ENCODE measurements at regions not wholly inside any gene's neighbourhood (a gene's known extent, or its start where the extent isn't known, plus 50 kb on each side); places are given as distances from the start of the nearest gene placed in this dataset.

DNA sequence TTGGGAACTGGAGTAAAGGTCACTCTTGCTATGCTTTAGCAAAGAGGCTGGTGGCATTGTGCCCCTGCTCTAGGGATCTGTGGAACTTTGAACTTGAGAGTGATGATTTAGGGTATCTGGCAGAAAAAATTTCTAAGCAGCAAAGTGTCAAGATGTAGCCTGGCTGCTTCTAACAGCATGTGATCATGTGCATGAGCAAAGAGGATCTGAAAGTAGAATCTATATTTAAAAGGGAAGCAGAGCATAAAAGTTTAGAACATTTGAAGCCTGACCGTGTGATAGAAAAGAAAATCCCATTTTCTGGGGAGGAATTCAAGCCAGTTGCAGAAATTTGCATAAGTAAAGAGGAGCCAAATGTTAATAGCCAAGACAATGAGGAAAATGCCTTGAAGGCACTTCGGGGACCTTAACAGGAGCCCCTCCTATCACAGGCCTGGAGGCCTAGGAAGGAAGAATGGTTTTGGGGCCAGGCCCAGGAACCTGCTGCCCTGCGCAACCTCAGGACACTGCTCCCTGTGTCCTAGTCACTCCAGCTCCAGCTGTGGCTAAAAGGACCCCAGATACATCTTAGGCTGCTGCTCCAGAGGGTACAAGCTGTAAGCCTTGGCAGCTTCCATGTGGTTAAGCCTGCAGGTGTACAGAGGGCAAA is 212.2 kb upstream of the LINGO1 start:
- H4K20me1 ChIP-seq, result no peaks in the 10 kb centered on the region
- no peak overlapping the region for H3K27ac ChIP-seq
- H3K4me1 ChIP-seq, result no peaks in the 10 kb centered on the region
- no peak for TF ChIP-seq Cebpa-rat (IDR thresholded peaks at IDR 0.05)
- no peak overlapping the region for H3K4me3 ChIP-seq
- H3K9ac ChIP-seq, result no peak overlapping the region
- H3K27me3 ChIP-seq, result no peaks in the 10 kb centered on the region
- no peak overlapping the region for H3K4me2 ChIP-seq
- peaks cover 33% of the 10 kb centered on the region for H3K9me3 ChIP-seq
- H3K36me3 ChIP-seq, result no peaks in the 10 kb centered on the region

DNA sequence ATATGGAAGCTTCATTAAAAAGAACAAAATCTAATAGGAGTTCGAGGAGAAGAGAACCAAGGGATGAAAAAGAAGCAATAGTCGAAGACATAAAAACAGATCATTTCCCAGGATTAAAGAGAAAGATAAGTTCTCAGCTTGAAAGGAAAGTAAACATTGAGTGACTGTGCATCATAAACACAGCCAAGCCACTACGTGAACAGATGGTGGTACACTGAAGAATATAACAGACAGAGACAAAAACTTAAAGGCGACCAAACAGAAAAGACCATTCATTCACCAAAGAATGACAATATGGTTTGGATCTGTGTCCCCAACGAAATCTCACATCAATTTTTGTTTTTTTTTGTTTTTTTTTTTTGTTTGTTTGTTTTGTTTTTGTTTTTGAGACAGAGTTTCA is 210.8 kb upstream of the LINGO1 start:
- H3K9ac ChIP-seq, result no peak overlapping the region
- no peak overlapping the region for H3K4me3 ChIP-seq
- no peaks in the 10 kb centered on the region for H3K27me3 ChIP-seq
- H3K4me1 ChIP-seq, result no peaks in the 10 kb centered on the region
- no peak overlapping the region for H3K27ac ChIP-seq
- no peaks in the 10 kb centered on the region for H3K36me3 ChIP-seq
- H3K4me2 ChIP-seq, result no peak overlapping the region
- no peaks in the 10 kb centered on the region for H4K20me1 ChIP-seq
- peaks cover 25% of the 10 kb centered on the region for H3K9me3 ChIP-seq
- TF ChIP-seq Cebpa-rat (IDR thresholded peaks at IDR 0.05), result no peak

DNA sequence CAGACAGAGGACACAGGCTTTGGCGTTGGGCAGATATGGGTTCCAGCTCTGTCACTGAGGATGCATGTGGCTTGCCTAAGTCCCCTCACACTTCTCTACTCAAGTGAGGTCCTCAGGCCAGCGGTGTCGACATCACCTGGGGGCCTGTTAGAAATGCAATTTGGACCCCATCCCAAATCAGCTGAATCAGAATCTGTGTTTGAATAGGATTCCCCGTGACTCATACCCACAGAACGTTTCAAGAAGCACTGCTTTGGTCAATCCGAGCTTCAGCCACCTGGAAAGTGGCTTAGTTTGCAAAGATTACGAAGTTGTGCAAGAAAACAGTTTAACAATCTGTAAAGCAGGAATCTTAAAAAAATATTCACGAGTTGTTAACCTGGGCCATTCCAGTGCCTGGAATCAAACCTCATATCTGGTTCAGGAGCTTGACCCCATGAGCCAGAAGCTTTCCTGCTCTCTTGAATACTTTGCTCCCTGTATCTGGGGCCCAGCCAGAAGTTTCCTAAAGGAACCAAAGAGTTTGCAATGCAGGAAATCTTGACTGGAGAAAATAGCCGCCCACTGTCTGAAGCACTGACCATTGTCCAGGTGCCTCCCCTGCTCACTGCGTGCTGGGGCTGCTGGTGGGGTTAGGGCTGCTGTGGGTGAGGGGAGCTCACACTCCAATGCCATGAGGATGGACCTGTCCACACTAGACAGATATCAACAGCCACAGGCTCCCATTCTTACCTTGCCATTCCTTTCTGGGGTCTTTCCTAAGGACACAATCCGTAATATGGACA is 208.5 kb upstream of the LINGO1 start:
- H3K4me2 ChIP-seq, result no peak overlapping the region
- H3K36me3 ChIP-seq, result no peaks in the 10 kb centered on the region
- no peak overlapping the region for H3K27ac ChIP-seq
- no peak overlapping the region for H3K4me3 ChIP-seq
- no peaks in the 10 kb centered on the region for H4K20me1 ChIP-seq
- H3K9me3 ChIP-seq, result peaks cover 25% of the 10 kb centered on the region
- no peaks in the 10 kb centered on the region for H3K27me3 ChIP-seq
- peaks cover 12% of the 10 kb centered on the region for H3K4me1 ChIP-seq
- no peak overlapping the region for H3K9ac ChIP-seq
- TF ChIP-seq Cebpa-rat (IDR thresholded peaks at IDR 0.05), result no peak

DNA sequence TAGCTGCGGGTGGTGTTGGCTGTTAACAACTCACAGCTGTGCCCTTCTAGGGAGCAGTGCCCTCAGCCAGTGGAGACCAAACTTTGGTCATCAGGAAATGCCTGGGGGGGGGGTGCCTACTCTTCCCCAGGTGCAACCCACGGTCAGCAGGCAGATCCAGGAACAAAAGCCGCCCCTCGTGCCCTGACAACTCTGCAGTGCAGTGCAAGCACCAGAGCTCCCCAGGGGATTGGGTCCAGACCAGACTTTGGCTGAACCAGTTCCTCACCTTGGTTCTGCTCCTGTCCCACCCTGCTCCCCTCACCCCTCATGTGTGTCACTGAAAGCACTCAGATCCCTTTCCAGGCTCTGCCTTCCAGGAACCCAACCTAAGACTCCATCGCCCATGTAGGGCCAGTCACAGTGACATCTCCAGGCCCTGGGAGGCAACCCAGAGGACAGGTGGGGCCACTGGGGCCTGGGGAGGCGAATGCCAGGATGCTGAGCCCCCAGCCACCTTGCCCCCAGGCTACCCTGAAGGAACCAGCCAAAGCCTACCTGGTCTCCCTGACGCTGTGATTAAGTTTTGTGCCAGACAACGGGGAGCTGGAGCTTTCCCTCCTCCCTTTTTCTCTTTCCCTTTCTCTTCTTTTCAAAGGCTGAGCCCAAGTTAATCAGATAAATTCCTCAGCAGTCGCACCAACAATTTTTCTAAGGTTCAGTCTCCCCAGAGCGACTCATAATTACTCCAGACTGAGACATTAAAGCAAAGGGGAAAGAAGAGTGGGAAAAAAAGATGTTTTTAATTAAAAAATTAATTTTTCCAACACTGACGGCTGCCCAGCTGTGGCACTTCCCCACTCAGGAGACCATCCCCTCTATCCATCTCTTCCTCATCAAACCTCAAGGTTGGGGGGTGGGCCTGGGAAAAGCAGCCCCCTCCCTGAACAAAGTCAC is 207.5 kb upstream of the LINGO1 start:
- Histone ChIP-seq H3K27me3 (no peaks in the 10 kb centered on the region), H3K27ac (no peak overlapping the region), H3K9me3 (peaks cover 16% of the 10 kb centered on the region), H3K4me1 (peaks cover 12% of the 10 kb centered on the region), H3K4me3 (no peak overlapping the region), H4K20me1 (no peaks in the 10 kb centered on the region), H3K4me2 (no peak overlapping the region), H3K36me3 (no peaks in the 10 kb centered on the region), H3K9ac (no peak overlapping the region)
- TF ChIP-seq Cebpa-rat (IDR thresholded peaks at IDR 0.05), result no peak

DNA sequence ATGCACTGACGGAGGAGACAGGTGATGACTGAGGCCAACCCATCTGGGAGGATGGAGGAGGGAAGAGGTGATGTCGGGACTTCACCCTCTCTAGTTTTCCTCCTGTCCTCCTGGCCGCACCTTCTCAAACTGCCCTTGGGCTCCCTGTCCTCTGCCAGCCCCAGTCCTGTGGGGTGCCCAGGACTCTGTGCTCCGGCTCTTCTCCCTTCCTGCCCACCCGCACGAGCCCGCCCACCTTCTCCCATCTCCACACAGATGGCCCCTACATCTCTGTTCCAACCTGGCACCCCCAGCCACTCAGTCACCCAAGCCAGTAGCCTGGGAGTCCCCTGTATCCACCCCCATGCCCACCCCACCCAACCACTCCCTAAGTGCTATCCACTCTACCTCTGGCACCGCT is 206.7 kb upstream of the LINGO1 start:
- Histone ChIP-seq H3K9ac (no peak overlapping the region), H3K27me3 (no peaks in the 10 kb centered on the region), H3K27ac (no peak overlapping the region), H3K36me3 (no peaks in the 10 kb centered on the region), H3K9me3 (peaks cover 8% of the 10 kb centered on the region), H3K4me3 (no peak overlapping the region), H3K4me2 (no peak overlapping the region), H3K4me1 (peaks cover 12% of the 10 kb centered on the region), H4K20me1 (no peaks in the 10 kb centered on the region)
- no peak for TF ChIP-seq Cebpa-rat (IDR thresholded peaks at IDR 0.05)

DNA sequence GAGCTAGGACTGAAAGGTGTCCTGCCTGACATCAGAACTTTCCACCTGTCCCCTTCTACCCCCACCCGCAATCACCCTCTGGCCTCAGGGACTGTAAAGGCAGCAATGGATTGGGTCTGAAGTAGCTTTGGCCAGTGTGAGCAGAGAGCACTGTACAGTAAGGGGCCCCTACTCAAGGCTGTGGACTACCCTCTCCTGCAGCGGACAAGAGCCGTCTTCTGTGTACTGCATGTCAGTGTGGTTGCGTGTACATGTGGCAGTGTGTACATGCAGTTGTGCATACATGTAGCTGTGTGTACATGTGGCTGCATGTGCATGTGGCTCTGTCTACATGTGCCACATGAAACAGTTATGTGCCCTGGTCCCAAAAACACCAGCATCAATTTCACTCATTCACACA is 205.9 kb upstream of the LINGO1 start:
- H3K9me3 ChIP-seq, result no peaks in the 10 kb centered on the region
- no peak for TF ChIP-seq Cebpa-rat (IDR thresholded peaks at IDR 0.05)
- no peak overlapping the region for H3K4me3 ChIP-seq
- no peak overlapping the region for H3K27ac ChIP-seq
- peaks cover 12% of the 10 kb centered on the region for H3K4me1 ChIP-seq
- no peaks in the 10 kb centered on the region for H3K36me3 ChIP-seq
- no peaks in the 10 kb centered on the region for H4K20me1 ChIP-seq
- no peaks in the 10 kb centered on the region for H3K27me3 ChIP-seq
- no peak overlapping the region for H3K9ac ChIP-seq
- H3K4me2 ChIP-seq, result peak overlapping the region; percentile 34; the same call in 1 of the 2 replicates

DNA sequence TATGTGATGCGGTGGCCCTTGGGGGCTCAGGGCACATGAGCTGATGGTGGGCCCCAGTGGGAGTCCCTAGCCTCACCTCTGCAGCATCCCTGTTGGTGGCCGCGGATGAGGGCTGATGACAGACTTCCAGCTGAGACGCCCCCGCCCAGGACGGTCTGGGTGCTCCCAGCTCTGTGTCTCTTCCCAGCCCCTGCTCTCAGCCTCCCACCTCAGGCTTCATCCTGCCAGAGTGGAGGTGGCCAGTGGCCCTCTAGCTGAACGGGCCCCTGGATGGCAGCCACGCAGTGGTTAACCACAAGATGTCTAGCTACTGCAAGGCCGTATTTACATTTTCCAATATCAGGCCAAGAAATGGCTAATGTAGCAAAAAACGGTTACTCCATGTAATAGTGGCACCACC is 205.3 kb upstream of the LINGO1 start:
- H3K27ac ChIP-seq, result no peak overlapping the region
- no peaks in the 10 kb centered on the region for H3K27me3 ChIP-seq
- H3K4me3 ChIP-seq, result no peak overlapping the region
- no peak for TF ChIP-seq Cebpa-rat (IDR thresholded peaks at IDR 0.05)
- no peaks in the 10 kb centered on the region for H3K36me3 ChIP-seq
- no peaks in the 10 kb centered on the region for H4K20me1 ChIP-seq
- H3K9me3 ChIP-seq, result no peaks in the 10 kb centered on the region
- peaks cover 17% of the 10 kb centered on the region for H3K4me1 ChIP-seq
- H3K9ac ChIP-seq, result no peak overlapping the region
- H3K4me2 ChIP-seq, result peak overlapping the region; percentile 34

DNA sequence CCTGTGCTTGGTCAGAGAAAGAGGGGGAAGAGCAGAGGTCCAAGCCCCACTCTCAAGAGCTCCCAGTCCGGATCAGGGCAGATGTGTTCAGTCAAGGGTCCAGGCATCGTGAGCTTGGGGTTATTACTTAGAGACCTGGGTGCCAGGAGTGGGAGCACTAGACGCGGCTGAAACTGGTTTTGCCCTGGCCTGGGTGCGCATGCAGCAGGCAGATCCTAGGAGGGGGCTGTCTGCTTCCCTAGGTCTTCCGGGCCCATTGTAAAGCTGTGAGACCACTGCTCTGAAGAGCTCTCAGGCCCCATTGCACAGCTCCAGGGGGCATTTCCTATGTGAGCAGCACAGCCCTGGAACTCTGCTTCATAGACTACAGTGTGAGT is 204.9 kb upstream of the LINGO1 start:
- Histone ChIP-seq H4K20me1 (no peaks in the 10 kb centered on the region), H3K9ac (no peak overlapping the region), H3K27ac (no peak overlapping the region), H3K4me2 (peak overlapping the region; percentile 17; the same call in 1 of the 2 replicates), H3K9me3 (no peaks in the 10 kb centered on the region), H3K4me3 (no peak overlapping the region), H3K36me3 (no peaks in the 10 kb centered on the region), H3K27me3 (no peaks in the 10 kb centered on the region), H3K4me1 (peaks cover 17% of the 10 kb centered on the region)
- no peak for TF ChIP-seq Cebpa-rat (IDR thresholded peaks at IDR 0.05)

DNA sequence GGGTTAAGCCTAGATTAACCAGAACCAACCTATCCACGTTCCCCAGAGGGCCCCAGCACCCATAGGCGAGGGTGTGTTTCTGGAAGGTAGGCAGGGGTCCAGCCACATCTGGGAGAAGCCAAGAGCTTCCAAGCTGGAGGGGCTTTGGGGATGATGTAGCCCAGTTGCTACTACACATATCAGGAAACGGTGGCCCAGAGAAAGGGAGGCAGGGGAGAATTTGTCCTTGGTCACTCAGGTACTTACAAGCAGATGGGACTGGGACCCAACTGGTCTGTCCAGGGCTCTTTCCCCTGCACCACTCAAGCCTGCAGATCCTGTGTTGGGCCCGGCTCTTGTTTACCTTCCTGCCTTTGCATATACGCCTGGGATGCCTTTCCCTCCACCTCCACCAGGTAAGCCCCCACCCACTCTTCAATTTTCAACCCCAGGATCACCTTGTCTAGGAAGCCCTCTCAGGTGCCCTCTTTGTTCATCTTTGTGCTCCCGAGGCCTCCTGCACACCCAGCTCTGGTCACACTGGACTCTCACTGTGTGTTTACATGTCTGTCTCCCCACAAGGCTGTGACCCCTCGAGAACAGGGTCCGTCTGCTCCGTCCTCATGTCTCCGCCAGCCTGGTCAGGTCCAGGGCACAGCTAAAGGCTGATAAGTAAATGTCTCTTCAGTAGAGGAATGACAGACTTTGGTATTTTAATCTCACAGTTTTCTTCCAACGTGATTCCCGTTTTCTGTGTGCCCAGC is 204.4 kb upstream of the LINGO1 start:
- Histone ChIP-seq H4K20me1 (no peaks in the 10 kb centered on the region), H3K9ac (no peak overlapping the region), H3K27ac (no peak overlapping the region), H3K9me3 (no peaks in the 10 kb centered on the region), H3K36me3 (no peaks in the 10 kb centered on the region), H3K4me1 (peaks cover 17% of the 10 kb centered on the region), H3K27me3 (no peaks in the 10 kb centered on the region), H3K4me3 (no peak overlapping the region), H3K4me2 (no peak overlapping the region)
- TF ChIP-seq Cebpa-rat (IDR thresholded peaks at IDR 0.05), result no peak
